ENCODE measurements at regions not wholly inside any gene's neighbourhood (a gene's known extent, or its start where the extent isn't known, plus 50 kb on each side); places are given as distances from the start of the nearest gene placed in this dataset.

DNA sequence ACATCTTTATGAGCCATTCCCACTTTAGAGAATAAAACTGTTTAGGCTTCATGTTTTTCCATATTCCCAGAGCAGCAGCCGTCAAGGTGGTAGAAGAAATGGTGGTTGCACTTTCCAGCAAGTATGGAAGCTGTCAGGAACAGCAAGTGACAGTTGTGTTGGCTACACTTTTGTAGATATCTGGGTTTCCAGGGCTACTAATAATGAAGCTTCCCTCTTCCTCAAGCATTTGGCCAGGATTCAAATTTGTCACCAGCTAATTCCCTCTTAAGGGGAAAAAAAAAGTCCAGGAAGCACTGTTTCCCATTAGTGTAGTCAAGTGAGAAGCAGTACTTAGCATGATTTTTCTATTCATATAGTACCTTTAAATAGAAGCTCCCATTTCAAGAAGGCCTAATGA is 252.8 kb downstream of the IGSF11 start:
- TF ChIP-seq, protein P1, sequence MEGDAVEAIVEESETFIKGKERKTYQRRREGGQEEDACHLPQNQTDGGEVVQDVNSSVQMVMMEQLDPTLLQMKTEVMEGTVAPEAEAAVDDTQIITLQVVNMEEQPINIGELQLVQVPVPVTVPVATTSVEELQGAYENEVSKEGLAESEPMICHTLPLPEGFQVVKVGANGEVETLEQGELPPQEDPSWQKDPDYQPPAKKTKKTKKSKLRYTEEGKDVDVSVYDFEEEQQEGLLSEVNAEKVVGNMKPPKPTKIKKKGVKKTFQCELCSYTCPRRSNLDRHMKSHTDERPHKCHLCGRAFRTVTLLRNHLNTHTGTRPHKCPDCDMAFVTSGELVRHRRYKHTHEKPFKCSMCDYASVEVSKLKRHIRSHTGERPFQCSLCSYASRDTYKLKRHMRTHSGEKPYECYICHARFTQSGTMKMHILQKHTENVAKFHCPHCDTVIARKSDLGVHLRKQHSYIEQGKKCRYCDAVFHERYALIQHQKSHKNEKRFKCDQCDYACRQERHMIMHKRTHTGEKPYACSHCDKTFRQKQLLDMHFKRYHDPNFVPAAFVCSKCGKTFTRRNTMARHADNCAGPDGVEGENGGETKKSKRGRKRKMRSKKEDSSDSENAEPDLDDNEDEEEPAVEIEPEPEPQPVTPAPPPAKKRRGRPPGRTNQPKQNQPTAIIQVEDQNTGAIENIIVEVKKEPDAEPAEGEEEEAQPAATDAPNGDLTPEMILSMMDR (IDR thresholded peaks at IDR 0.05) = no peak

DNA sequence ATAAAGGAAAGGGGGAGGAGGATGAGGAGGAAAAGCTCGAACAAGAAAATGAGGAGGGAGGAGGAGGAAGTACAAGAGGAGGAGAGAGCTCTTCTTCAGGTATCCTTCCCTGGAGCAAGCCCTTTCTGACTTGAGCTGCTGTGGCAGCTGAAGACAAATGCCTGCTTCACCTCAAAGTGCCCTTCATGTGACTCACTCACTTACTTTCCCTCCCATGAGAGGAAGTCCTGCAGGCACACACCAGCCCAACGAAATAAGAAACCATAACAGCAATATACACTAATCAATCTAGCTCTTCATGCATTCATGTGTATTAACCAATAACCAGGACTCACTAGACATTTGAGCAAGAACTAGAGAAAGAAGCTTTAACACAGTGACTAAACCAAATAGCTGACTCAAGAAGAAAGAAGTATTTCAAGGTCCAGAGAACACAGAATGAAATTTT is 251.9 kb downstream of the IGSF11 start:
- TF ChIP-seq, protein P1 (IDR thresholded peaks at IDR 0.05) = no peak

DNA sequence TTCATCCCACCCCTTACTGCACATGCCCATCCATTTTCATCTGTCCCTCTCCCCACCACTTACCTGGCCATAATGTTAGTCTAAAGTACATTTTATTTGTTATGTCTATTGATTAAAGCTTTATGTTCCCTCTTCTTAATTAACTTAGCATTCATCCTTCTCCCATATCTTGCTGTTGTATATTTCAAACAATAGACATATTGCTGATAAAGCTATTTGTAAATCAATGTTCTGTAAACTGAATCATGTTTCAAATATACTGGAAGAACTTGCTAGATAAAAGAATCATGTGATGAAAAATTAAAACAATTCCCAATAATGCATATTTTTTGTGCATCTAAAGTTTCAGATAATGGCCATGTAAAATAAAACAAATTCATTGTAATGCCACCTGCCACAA is 249.2 kb downstream of the IGSF11 start:
- TF ChIP-seq, protein P1 (IDR thresholded peaks at IDR 0.05) = no peak

DNA sequence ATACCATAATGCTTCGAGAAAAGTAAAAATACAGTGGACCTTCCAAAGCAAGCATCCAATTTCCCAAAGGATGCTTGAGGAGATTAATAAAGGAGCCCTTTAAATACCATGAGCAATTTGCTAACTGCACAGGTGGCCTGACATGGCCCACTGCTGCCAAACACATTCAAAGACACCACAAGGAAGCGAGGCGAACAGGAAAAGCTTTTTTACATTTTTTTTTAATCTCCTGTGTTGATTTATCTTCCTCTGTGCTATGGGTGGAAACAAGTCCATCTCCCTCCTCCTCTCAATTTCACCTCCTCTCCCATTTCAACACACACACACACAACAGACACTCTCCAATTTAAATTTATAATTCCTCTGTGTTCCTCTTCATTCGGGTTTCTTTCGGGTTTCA is 243.4 kb downstream of the IGSF11 start:
- TF ChIP-seq, protein P1 (IDR thresholded peaks at IDR 0.05) = no peak

DNA sequence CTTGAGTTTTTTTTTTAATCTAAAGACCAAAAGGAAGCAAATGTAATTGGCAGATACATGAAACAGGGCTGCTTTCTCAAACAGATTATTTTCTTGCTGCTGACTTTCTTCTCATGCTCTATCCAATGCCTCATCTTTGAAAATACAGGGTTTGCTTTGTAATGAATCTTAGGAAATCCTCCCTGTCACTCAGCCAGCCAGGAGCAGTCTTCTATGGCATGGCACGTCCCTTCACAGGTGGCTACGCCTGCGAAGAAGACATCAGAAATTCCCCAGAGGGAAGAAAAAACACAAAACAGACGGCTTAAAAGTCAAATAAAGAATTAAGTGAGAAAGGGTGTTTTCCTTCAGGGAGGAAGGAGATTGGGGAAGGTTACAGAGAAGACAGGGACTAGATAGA is 242.5 kb downstream of the IGSF11 start:
- TF ChIP-seq, protein P1 (IDR thresholded peaks at IDR 0.05) = no peak

DNA sequence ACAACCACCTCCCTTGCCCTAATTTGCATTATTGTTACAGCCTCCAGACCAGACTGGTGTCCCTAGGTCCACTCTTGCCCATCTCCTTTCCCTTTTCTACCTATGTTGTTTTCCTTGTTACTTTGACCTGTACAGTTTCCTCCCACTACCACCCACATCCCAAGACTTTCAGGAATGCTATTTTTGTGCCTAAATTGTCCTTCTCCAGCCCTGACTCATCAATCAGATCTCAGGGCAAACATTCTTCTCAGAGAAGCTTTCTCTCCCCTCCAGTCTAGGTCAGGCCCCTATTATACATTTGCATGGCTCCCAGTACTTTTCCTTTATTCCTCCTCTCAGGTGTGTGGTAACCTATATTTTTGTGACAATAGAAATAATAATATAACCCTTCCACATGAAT is 241.5 kb downstream of the IGSF11 start:
- TF ChIP-seq, protein P1 (IDR thresholded peaks at IDR 0.05) = no peak

DNA sequence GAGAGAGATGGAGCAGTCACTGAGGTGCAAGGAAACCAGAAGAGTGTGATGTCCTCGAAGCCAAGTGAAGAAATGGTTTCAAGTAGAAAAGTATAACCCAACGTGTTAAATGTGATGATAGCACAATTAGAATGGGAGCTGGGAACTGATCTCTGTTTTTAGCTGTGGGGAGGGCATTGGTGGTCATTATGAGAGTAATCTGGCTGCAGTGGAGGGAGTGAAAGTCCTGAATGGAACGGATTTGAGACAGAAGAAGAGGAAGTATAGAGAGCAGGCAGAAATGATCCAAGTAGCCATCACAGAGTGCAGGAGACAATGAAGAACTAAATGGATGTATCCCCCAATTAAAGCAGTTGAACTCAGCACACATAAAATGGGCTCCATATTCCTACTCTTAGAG is 235.3 kb downstream of the IGSF11 start:
- TF ChIP-seq, protein P1 (IDR thresholded peaks at IDR 0.05) = no peak

DNA sequence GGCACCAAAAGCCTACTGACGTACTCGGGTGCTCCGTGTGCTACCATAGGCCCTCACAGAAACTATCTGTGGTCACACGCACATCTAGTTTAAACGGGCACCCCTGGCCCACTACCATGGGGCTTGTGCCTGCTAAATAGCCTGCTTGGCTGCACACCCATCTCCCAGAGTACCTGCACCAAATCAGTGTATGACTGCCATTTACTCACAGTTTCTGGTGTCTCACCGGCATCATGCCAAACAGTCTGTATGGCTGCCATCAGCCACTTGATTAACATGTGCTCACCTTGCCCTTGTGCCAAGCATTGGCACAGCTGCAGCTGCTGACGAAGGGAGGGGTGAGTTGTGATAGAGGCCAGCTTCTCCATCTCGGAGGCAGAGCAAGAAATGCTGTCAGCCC is 232.7 kb downstream of the IGSF11 start:
- TF ChIP-seq, protein P1 (IDR thresholded peaks at IDR 0.05) = no peak

Data from LNCAP (cell line).